ENCODE measurements at regions not wholly inside any gene's neighbourhood (a gene's known extent, or its start where the extent isn't known, plus 50 kb on each side); places are given as distances from the start of the nearest gene placed in this dataset.
"Not testable (repeated sequence)": the region's sequence is repeated elsewhere in the genome, so short reads cannot be mapped to it uniquely, and the experiment has no call there.

GRCh38 chr15:98088307-98088945 lies 127.9 kb downstream of the ARRDC4 start:
- DNase-seq (ENCODE audit: low read depth in 3 of 3): not testable (repeated sequence)

GRCh38 chr15:98089352-98089751 lies 128.8 kb downstream of the ARRDC4 start:
- DNase-seq (ENCODE audit: low read depth in 3 of 3): not testable (repeated sequence)

- DNase-seq (ENCODE audit: low read depth in 3 of 3): not testable (repeated sequence)
Observed at GRCh38 chr15:98097986-98098385, 137.5 kb downstream of the ARRDC4 start.

- DNase-seq (ENCODE audit: low read depth in 3 of 3): not testable (repeated sequence)
Observed at GRCh38 chr15:98100606-98101005, 140.1 kb downstream of the ARRDC4 start.

- DNase-seq (ENCODE audit: low read depth in 3 of 3): no peak
Observed at GRCh38 chr15:98103570-98103969, 143.1 kb downstream of the ARRDC4 start.

GRCh38 chr15:98104386-98105151 lies 144.1 kb downstream of the ARRDC4 start:
- DNase-seq (ENCODE audit: low read depth in 3 of 3): not testable (repeated sequence)

- DNase-seq (ENCODE audit: low read depth in 3 of 3): not testable (repeated sequence)
Observed at GRCh38 chr15:98106615-98107194, 146.2 kb downstream of the ARRDC4 start.

- DNase-seq (ENCODE audit: low read depth in 3 of 3): no peak
Observed at GRCh38 chr15:98111806-98112205, 151.3 kb downstream of the ARRDC4 start.

GRCh38 chr15:98113327-98113726 lies 152.8 kb downstream of the ARRDC4 start:
- DNase-seq (ENCODE audit: low read depth in 3 of 3): no peak

GRCh38 chr15:98120561-98120960 lies 160.1 kb downstream of the ARRDC4 start:
- no peak for DNase-seq (ENCODE audit: low read depth in 3 of 3)

- DNase-seq (ENCODE audit: low read depth in 3 of 3): no peak
Observed at GRCh38 chr15:98121536-98121935, 161.0 kb downstream of the ARRDC4 start.

- DNase-seq (ENCODE audit: low read depth in 3 of 3): no peak
Observed at GRCh38 chr15:98121957-98122356, 161.5 kb downstream of the ARRDC4 start.

GRCh38 chr15:98123297-98123696 lies 162.8 kb downstream of the ARRDC4 start:
- DNase-seq (ENCODE audit: low read depth in 3 of 3): no peak

- DNase-seq (ENCODE audit: low read depth in 3 of 3): no peak
Observed at GRCh38 chr15:98123834-98124233, 163.3 kb downstream of the ARRDC4 start.

GRCh38 chr15:98124581-98124980 lies 164.1 kb downstream of the ARRDC4 start:
- no peak for DNase-seq (ENCODE audit: low read depth in 3 of 3)

- DNase-seq (ENCODE audit: low read depth in 3 of 3): no peak
Observed at GRCh38 chr15:98126326-98127085, 166.0 kb downstream of the ARRDC4 start.

GRCh38 chr15:98127586-98127985 lies 167.1 kb downstream of the ARRDC4 start:
- DNase-seq (ENCODE audit: low read depth in 3 of 3): no peak

- no peak for DNase-seq (ENCODE audit: low read depth in 3 of 3)
Observed at GRCh38 chr15:98131924-98132323, 171.4 kb downstream of the ARRDC4 start.

GRCh38 chr15:98134905-98135304 lies 174.4 kb downstream of the ARRDC4 start:
- DNase-seq (ENCODE audit: low read depth in 3 of 3): no peak

- no peak for DNase-seq (ENCODE audit: low read depth in 3 of 3)
Observed at GRCh38 chr15:98138910-98139309, 178.4 kb downstream of the ARRDC4 start.

GRCh38 chr15:98139337-98139736 lies 178.8 kb downstream of the ARRDC4 start:
- DNase-seq (ENCODE audit: low read depth in 3 of 3): no peak

GRCh38 chr15:98142572-98142971 lies 182.1 kb downstream of the ARRDC4 start:
- no peak for DNase-seq (ENCODE audit: low read depth in 3 of 3)
